Parathyroid adenoma (tissue), 2 donors: ENCODE measurements at regions not wholly inside any gene's neighbourhood (a gene's known extent, or its start where the extent isn't known, plus 50 kb on each side); places are given as distances from the start of the nearest gene placed in this dataset.

ENCODE experiments used
- H2AFZ ChIP-seq: fragments of 300-600 bp; sonication (generic); one replicate; pipeline ENCODE4 v1.7.0; 2017; ENCODE audit warnings: antibody characterized with exemption, mild to moderate bottlenecking
- H3K27ac ChIP-seq: fragments of 300-600 bp; sonication (generic); one replicate; pipeline ENCODE4 v1.7.0; 2017
- H3K27me3 ChIP-seq: fragments of 300-600 bp; sonication (generic); one replicate; pipeline ENCODE4 v1.7.0; 2017; ENCODE audit warnings: low read length; ENCODE audit not compliant: control insufficient read depth, insufficient read depth
- H3K36me3 ChIP-seq: fragments of 300-600 bp; sonication (generic); one replicate; pipeline ENCODE4 v1.7.0; 2017; ENCODE audit warnings: low read length; ENCODE audit not compliant: control insufficient read depth, insufficient read depth
- H3K4me1 ChIP-seq: fragments of 300-600 bp; sonication (generic); one replicate; pipeline ENCODE4 v1.7.0; 2017; ENCODE audit warnings: control low read depth
- H3K4me2 ChIP-seq: fragments of 300-600 bp; sonication (generic); one replicate; pipeline ENCODE4 v1.7.0; 2017; ENCODE audit warnings: low read length
- H3K4me3 ChIP-seq: fragments of 300-600 bp; sonication (generic); one replicate; pipeline ENCODE4 v1.7.0; 2017; ENCODE audit warnings: low read depth, low read length
- H3K79me2 ChIP-seq: fragments of 300-600 bp; sonication (generic); one replicate; pipeline ENCODE4 v1.7.0; 2017; ENCODE audit warnings: control low read depth
- H3K9ac ChIP-seq: fragments of 300-600 bp; sonication (generic); one replicate; pipeline ENCODE4 v1.7.0; 2017; ENCODE audit warnings: mild to moderate bottlenecking
- H3K9me3 ChIP-seq: fragments of 300-600 bp; sonication (generic); one replicate; pipeline ENCODE4 v1.7.0; 2017; ENCODE audit warnings: low read length; ENCODE audit not compliant: control insufficient read depth
- CTCF ChIP-seq: fragments of 300-600 bp; sonication (generic); IDR thresholded peaks from one replicate; pipeline ENCODE4 v1.7.0; 2017; ENCODE audit warnings: antibody characterized with exemption, mild to moderate bottlenecking
- donor health status: primary hyperparathyroidism.

- no peaks in the 10 kb centered on the region for H3K79me2 ChIP-seq
- TF ChIP-seq CTCF: no peak
- no peaks in the 10 kb centered on the region for H3K4me1 ChIP-seq
- no peak overlapping the region for H3K27ac ChIP-seq
- no peak overlapping the region for H3K9ac ChIP-seq
- H3K36me3 ChIP-seq: no peaks in the 10 kb centered on the region
- H2AFZ ChIP-seq: no peak overlapping the region
- H3K9me3 ChIP-seq: no peaks in the 10 kb centered on the region
- H3K27me3 ChIP-seq: no peaks in the 10 kb centered on the region
- H3K4me2 ChIP-seq: no peak overlapping the region
- H3K4me3 ChIP-seq: no peak overlapping the region
Observed at GRCh38 chr9:17875886-17876285, 297.0 kb downstream of the SH3GL2 start.

GRCh38 chr9:17876687-17877086 is 297.8 kb downstream of the SH3GL2 start:
- Histone ChIP-seq H3K4me3 (no peak overlapping the region), H3K27me3 (no peaks in the 10 kb centered on the region), H2AFZ (no peak overlapping the region), H3K27ac (no peak overlapping the region), H3K4me2 (no peak overlapping the region), H3K9me3 (no peaks in the 10 kb centered on the region), H3K4me1 (no peaks in the 10 kb centered on the region), H3K36me3 (no peaks in the 10 kb centered on the region), H3K9ac (no peak overlapping the region), H3K79me2 (no peaks in the 10 kb centered on the region)
- no peak for TF ChIP-seq CTCF

GRCh38 chr9:17878810-17879370 is 300.0 kb downstream of the SH3GL2 start:
- H3K4me2 ChIP-seq: no peak overlapping the region
- H3K9me3 ChIP-seq: no peaks in the 10 kb centered on the region
- H3K36me3 ChIP-seq: no peaks in the 10 kb centered on the region
- H3K4me3 ChIP-seq: no peak overlapping the region
- no peaks in the 10 kb centered on the region for H3K79me2 ChIP-seq
- no peaks in the 10 kb centered on the region for H3K4me1 ChIP-seq
- H3K9ac ChIP-seq: no peak overlapping the region
- H3K27me3 ChIP-seq: no peaks in the 10 kb centered on the region
- no peak overlapping the region for H2AFZ ChIP-seq
- H3K27ac ChIP-seq: no peak overlapping the region
- no peak for TF ChIP-seq CTCF

GRCh38 chr9:17881371-17881770 is 302.5 kb downstream of the SH3GL2 start:
- Histone ChIP-seq H3K9ac (no peak overlapping the region), H3K9me3 (no peaks in the 10 kb centered on the region), H3K27me3 (no peaks in the 10 kb centered on the region), H3K79me2 (no peaks in the 10 kb centered on the region), H3K4me3 (no peak overlapping the region), H3K4me2 (no peak overlapping the region), H3K4me1 (no peaks in the 10 kb centered on the region), H3K27ac (no peak overlapping the region), H3K36me3 (no peaks in the 10 kb centered on the region), H2AFZ (no peak overlapping the region)
- no peak for TF ChIP-seq CTCF
